ENCODE measurements at regions not wholly inside any gene's neighbourhood (a gene's known extent, or its start where the extent isn't known, plus 50 kb on each side); places are given as distances from the start of the nearest gene placed in this dataset.

- TF ChIP-seq PATZ1 (tag by site-specific recombination; IDR thresholded peaks at IDR 0.05) (no peak), ZNF768 (tag by site-specific recombination; IDR thresholded peaks at IDR 0.05) (no peak), ZBTB26 (tag by site-specific recombination; optimal IDR thresholded peaks at IDR 0.05) (no peak), ZSCAN4 (tag by site-specific recombination; IDR thresholded peaks at IDR 0.05) (no peak), ZBTB7A (tag by site-specific recombination; IDR thresholded peaks at IDR 0.05; ENCODE audit: low read depth) (no peak)
These were observed 123.1 kb downstream of the PLEKHG1 start (continued) for GRCh38 chr6:150722614-150723344.

- H3K9me3 ChIP-seq (ENCODE audit: control insufficient read depth, insufficient read depth, low read depth, low read length): no peaks in the 10 kb centered on the region
- H3K36me3 ChIP-seq (ENCODE audit: control insufficient read depth in 2 of 2, insufficient read depth in 1 of 2, low read length in 2 of 2): no peaks in the 10 kb centered on the region; a peak in 1 of 3 replicates
- peak overlapping the region; percentile 38; the same call in 1 of the 2 replicates for H3K27ac ChIP-seq (ENCODE audit: extremely low read depth, low read depth, low read length)
- H3K4me3 ChIP-seq (ENCODE audit: low read depth, low read length): no peak overlapping the region
- POLR2A ChIA-PET: interaction anchor here (0.5 kb wide), 1 partner anchor 305 kb away, joined by 3 read pairs; no protein-coding TSS in a partner anchor
- peaks cover 31% of the 10 kb centered on the region for H3K4me1 ChIP-seq (ENCODE audit: control insufficient read depth, insufficient read depth, low read length)
- CTCF ChIA-PET: interaction anchor here (0.5 to 0.7 kb wide), 4 partner anchors 12 to 257 kb away, joined by 3 read pairs; no protein-coding TSS in a partner anchor
- TF ChIP-seq PRDM4 (tag by site-specific recombination; IDR thresholded peaks at IDR 0.05) (no peak), ZSCAN30 (tag by site-specific recombination; IDR thresholded peaks at IDR 0.05) (no peak), ZNF621 (tag by site-specific recombination; IDR thresholded peaks at IDR 0.05) (no peak), REST (tag by site-specific recombination; IDR thresholded peaks at IDR 0.05) (no peak), ZNF416 (tag by site-specific recombination; IDR thresholded peaks at IDR 0.05) (no peak), ZBTB21 (tag by site-specific recombination; IDR thresholded peaks at IDR 0.05) (no peak), HOXC10 (CRISPR knock-in tag; IDR thresholded peaks at IDR 0.05) (no peak), ZNF155 (tag by site-specific recombination; IDR thresholded peaks at IDR 0.05) (no peak), ZNF114 (tag by site-specific recombination; IDR thresholded peaks at IDR 0.05) (no peak), ZNF747 (tag by site-specific recombination; IDR thresholded peaks at IDR 0.05) (no peak), ZNF530 (tag by site-specific recombination; IDR thresholded peaks at IDR 0.05; ENCODE audit: low read depth) (no peak), INSM2 (tag by site-specific recombination; IDR thresholded peaks at IDR 0.05) (no peak), GLI4 (tag by site-specific recombination; IDR thresholded peaks at IDR 0.05) (no peak), ZNF169 (tag by site-specific recombination; IDR thresholded peaks at IDR 0.05) (no peak), ZNF514 (tag by site-specific recombination; IDR thresholded peaks at IDR 0.05) (no peak), ZNF280D (tag by site-specific recombination; IDR thresholded peaks at IDR 0.05) (no peak)
These were observed 123.6 kb downstream of the PLEKHG1 start for GRCh38 chr6:150723345-150723658.
